Subcutaneous abdominal adipose tissue (tissue), 5 donors: ENCODE measurements at regions not wholly inside any gene's neighbourhood (a gene's known extent, or its start where the extent isn't known, plus 50 kb on each side); places are given as distances from the start of the nearest gene placed in this dataset.

Source experiments
- H3K27ac ChIP-seq: one replicate; pipeline ENCODE4 v1.7.0; 2013; ENCODE audit warnings: low read depth, mild to moderate bottlenecking, inconsistent platforms, low read length, moderate library complexity
- H3K27me3 ChIP-seq, 5 donors: one replicate each; pipeline ENCODE4 v1.7.0; 2013; ENCODE audit warnings: low read length in 5 of 5, inconsistent platforms in 1 of 5; ENCODE audit not compliant: control insufficient read depth in 5 of 5, insufficient read depth in 4 of 5
- H3K36me3 ChIP-seq, 5 donors: one replicate each; pipeline ENCODE4 v1.7.0; 2013; ENCODE audit warnings: low read length in 5 of 5; ENCODE audit not compliant: control insufficient read depth in 5 of 5, insufficient read depth in 5 of 5
- H3K4me1 ChIP-seq, 5 donors: one replicate each; pipeline ENCODE4 v1.7.0; 2013; ENCODE audit warnings: low read length in 5 of 5, mild to moderate bottlenecking in 3 of 5, moderate library complexity in 1 of 5; ENCODE audit not compliant: control insufficient read depth in 5 of 5, insufficient read depth in 5 of 5
- H3K4me3 ChIP-seq, 5 donors: one replicate each; pipeline ENCODE4 v1.7.0; 2013; ENCODE audit warnings: low read length in 5 of 5, low read depth in 1 of 5
- H3K9ac ChIP-seq, 5 donors: one replicate each; pipeline ENCODE4 v1.7.0; 2013; ENCODE audit warnings: low read length in 5 of 5, mild to moderate bottlenecking in 4 of 5, moderate library complexity in 3 of 5
- H3K9me3 ChIP-seq, 5 donors: one replicate each; pipeline ENCODE4 v1.7.0; 2013; ENCODE audit warnings: low read length in 5 of 5; ENCODE audit not compliant: control insufficient read depth in 5 of 5
- donor health status: healthy.
- donor health status: healthy.
- donor health status: healthy.
- donor health status: healthy.
- donor health status: healthy.

DNA sequence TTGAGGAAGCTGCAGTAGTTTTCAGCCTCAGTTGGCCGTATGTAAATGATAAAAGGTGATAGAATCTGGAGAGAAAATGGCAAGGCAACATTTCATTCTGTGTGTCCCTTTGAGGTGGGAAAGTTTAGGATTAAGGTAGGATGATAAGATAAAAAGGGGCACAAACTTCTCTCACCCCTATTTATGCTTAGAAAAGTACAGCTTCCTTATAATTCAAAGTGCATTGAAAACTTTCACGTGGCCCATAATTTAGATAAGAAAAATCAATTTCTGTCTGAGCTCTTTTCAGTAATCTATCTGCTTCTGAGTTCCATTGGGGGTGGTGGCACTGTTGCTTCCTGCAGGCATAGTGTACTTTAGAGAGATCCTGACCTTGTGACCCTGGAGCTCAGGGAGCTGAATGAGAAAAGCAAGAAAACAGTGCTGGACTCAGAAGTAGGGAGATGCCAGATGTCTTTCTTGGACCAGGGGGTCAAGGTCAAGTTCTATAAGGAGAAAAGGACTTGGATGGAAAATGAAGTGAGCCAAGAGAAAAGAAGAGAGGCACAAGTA is 187.3 kb downstream of the NDFIP2 start:
- H3K9me3 ChIP-seq = no peaks in the 10 kb centered on the region
- no peak overlapping the region for H3K27ac ChIP-seq
- no peak overlapping the region for H3K4me3 ChIP-seq
- H3K36me3 ChIP-seq = no peaks in the 10 kb centered on the region
- H3K27me3 ChIP-seq = no peaks in the 10 kb centered on the region
- no peak overlapping the region for H3K9ac ChIP-seq
- peaks cover 0 to 11% (median 4%) of the 10 kb centered on the region in 5 donors for H3K4me1 ChIP-seq

DNA sequence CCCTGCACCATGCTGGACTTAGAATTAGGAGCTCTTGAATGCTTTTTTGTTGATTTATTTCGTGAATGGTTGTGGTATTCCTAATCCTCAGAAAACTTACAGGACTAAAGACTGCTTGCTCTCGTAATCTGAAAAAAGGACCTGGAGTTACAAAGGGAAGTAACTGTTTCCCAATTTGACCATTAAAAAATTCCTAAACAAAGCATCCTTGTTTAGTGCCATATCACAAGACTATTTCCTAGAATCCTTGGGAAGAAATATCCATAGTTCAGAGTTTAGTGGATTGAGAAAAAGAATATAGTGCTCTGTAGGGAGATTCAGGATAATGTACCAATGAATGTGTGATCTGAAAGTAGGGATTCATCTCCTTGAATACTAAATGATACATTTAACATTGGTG is 186.8 kb downstream of the NDFIP2 start:
- H3K27ac ChIP-seq = no peak overlapping the region
- H3K9ac ChIP-seq = no peak overlapping the region
- no peaks in the 10 kb centered on the region for H3K9me3 ChIP-seq
- H3K4me1 ChIP-seq = peaks cover 0 to 6% (median 0%) of the 10 kb centered on the region in 5 donors
- H3K27me3 ChIP-seq = no peaks in the 10 kb centered on the region
- no peaks in the 10 kb centered on the region for H3K36me3 ChIP-seq
- no peak overlapping the region for H3K4me3 ChIP-seq

DNA sequence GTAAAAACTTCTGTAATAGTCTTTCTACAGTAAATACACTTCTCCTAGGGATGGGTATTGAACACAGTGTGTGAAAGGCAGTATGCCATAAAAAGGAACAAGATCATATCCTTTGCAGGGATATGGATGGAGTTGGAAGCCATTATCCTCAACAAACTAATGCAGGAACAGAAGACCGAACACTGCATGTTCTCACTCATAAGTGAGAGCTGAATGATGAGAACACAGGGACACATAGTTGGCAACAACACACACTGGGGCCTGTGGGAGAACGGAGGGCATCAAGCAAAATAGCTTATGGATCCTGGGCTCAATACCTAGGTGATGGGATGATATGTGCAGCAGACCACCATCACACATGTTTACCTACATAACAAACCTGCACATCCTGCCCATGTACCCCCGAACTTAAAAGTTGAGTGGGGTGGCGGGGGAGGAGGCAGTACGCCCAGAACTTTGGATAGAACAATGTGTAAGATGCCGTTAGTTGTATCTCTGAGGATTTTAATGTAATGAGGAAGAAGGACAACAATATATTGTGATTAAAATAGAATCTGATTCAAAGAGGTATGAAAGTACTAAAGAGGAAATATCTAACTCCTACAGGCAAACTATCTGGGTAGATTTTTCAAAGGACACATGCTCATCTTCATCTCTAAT is 183.2 kb downstream of the NDFIP2 start:
- H3K27ac ChIP-seq = no peak overlapping the region
- H3K9ac ChIP-seq = no peak overlapping the region
- H3K4me3 ChIP-seq = no peak overlapping the region
- H3K4me1 ChIP-seq = peaks cover 0 to 5% (median 0%) of the 10 kb centered on the region in 5 donors
- H3K36me3 ChIP-seq = no peaks in the 10 kb centered on the region
- H3K9me3 ChIP-seq = no peaks in the 10 kb centered on the region
- H3K27me3 ChIP-seq = no peaks in the 10 kb centered on the region

DNA sequence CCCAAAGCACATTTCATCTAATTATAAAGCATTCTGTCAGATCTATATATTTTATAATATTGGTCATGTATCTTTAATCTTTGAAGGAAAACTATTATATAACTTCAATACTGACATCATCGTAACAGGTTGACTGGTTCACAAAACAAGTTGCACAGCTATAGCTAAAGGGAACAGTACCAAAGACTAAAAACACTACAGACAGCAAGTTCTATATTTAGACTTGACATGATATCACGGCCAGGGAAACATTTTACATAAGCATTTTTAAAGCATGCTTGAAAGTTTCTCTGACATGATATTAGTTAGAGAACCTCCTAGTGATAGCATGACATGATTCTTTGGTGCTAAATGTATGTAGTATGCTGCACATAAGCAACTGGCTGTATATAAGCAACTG is 182.5 kb downstream of the NDFIP2 start:
- Histone ChIP-seq H3K36me3 (no peaks in the 10 kb centered on the region), H3K9ac (no peak overlapping the region), H3K27me3 (no peaks in the 10 kb centered on the region), H3K27ac (no peak overlapping the region), H3K9me3 (no peaks in the 10 kb centered on the region), H3K4me3 (no peak overlapping the region), H3K4me1 (peaks cover 0 to 11% (median 6%) of the 10 kb centered on the region in 5 donors)

DNA sequence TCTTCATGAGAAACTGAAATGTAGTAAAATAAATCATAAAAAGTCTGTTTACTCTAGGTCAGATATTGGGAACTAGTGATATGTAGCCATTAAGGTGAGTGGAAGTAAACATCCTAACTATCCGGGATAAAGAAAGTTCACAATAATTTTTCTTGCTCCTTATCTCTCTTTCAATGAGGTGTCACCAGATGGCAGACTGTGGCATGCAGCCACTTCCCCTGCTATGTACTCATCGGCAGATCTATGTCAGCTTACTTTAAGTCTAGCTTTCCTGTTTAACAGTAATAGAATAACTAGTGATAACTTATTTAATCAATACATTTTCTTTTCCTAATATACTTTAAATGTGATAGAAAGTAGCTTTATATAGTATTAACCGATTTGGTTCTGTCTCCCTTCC is 181.9 kb downstream of the NDFIP2 start:
- Histone ChIP-seq H3K4me3 (no peak overlapping the region), H3K9me3 (no peaks in the 10 kb centered on the region), H3K4me1 (peaks cover 0 to 13% (median 8%) of the 10 kb centered on the region in 5 donors), H3K27ac (no peak overlapping the region), H3K9ac (no peak overlapping the region), H3K36me3 (no peaks in the 10 kb centered on the region), H3K27me3 (no peaks in the 10 kb centered on the region)

DNA sequence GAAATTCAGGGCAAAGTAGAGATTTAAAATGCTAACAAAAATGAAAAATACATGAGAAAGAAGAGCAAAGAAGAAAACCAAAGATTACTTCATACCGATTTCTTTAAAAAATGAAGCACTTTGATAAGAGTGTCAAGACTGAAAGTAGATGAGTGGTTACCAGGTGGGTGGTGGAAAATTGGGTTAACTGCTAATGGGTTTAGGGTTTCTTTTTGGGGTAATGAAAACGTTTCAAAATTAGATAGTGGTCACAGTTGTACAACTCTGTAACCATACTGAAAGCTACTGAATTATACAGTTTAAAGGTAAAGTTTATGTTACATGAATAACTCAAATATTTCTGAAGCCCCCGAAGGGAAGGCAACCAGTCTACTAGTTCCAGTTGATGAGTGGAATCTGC is 179.4 kb downstream of the NDFIP2 start:
- no peaks in the 10 kb centered on the region for H3K27me3 ChIP-seq
- no peaks in the 10 kb centered on the region for H3K9me3 ChIP-seq
- H3K36me3 ChIP-seq = no peaks in the 10 kb centered on the region
- H3K4me3 ChIP-seq = no peak overlapping the region
- H3K27ac ChIP-seq = no peak overlapping the region
- peaks cover 0 to 13% (median 8%) of the 10 kb centered on the region in 5 donors for H3K4me1 ChIP-seq
- no peak overlapping the region for H3K9ac ChIP-seq

DNA sequence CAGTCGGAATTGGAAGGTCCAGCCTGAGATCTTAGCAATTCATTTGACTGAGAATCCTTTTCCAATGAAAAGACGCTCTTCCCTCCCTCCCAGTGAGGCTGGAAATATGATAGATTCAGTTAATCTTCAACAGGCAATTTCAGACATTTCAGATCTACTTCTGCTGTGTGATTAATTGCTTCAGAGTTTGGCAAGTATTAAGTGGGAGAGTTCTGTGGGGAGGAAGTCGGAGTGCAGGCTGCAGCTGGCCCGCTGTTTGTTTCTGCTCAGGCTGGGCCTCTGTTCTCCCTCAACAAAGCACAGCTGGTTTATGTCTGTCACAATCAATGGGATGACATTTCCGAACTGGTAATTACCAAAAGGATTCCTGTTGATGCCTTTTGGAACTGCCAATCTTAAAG is 178.2 kb downstream of the NDFIP2 start:
- Histone ChIP-seq H3K9me3 (no peaks in the 10 kb centered on the region), H3K4me3 (peak overlapping the region in 1 of 5 donors; percentile 28), H3K36me3 (no peaks in the 10 kb centered on the region), H3K4me1 (peaks cover 0 to 13% (median 8%) of the 10 kb centered on the region in 5 donors), H3K27ac (no peak overlapping the region), H3K9ac (peak overlapping the region in 1 of 5 donors; percentile 20), H3K27me3 (no peaks in the 10 kb centered on the region)

DNA sequence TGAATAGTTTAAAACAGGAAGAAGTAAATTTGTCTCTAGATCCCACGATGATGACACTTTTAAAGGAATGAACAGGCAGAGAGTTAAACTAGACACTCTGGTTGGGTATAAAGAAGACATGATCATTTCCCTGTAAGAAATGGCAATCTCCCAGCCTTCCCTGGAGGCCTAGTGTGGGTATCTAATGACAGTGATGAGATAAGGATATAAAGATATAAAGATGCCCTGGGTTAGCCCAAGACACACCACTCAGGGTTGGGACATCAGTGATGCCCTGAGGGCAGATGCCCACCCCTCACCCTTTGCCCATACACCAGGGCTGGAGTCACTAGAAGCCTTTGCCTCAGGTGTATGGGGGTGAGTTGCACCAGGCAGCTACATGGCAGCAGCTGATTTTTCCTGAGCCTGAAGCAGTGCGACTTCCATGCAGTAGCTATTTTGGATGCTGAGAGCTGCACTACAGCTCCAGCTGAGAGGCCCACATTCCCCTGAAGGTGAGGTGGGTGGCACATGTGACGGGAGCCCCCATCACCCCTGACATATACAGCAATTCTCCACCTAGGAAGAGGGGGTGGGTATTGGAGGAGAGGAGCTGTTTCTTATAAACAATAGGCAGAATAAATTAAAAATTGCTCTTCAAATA is 177.5 kb downstream of the NDFIP2 start:
- H3K4me3 ChIP-seq = no peak overlapping the region
- H3K4me1 ChIP-seq = peaks cover 0 to 13% (median 8%) of the 10 kb centered on the region in 5 donors
- no peaks in the 10 kb centered on the region for H3K27me3 ChIP-seq
- no peaks in the 10 kb centered on the region for H3K36me3 ChIP-seq
- H3K9ac ChIP-seq = no peak overlapping the region
- H3K27ac ChIP-seq = no peak overlapping the region
- H3K9me3 ChIP-seq = no peaks in the 10 kb centered on the region

DNA sequence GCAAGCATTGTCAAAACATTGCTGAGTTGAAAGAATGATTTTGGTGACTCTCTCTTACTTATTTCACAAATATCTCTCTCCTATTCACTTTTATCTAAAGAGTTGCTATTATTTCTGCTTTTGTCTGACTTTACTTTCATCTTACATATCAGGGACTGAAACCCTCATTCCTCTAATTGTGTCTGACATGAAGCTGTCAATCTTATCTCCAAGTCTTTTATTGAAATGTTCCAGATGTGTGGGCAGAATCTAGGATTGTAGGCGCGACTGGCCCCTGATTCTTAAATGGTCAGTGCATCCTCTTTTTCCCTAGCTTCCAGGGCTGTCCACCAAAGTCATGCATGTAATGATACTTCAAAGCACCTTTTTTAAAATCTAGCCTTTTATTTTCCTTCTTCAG is 174.6 kb downstream of the NDFIP2 start:
- no peak overlapping the region for H3K4me3 ChIP-seq
- H3K36me3 ChIP-seq = no peaks in the 10 kb centered on the region
- H3K9me3 ChIP-seq = no peaks in the 10 kb centered on the region
- H3K27me3 ChIP-seq = no peaks in the 10 kb centered on the region
- no peak overlapping the region for H3K27ac ChIP-seq
- H3K4me1 ChIP-seq = peaks cover 0 to 13% (median 8%) of the 10 kb centered on the region in 5 donors
- no peak overlapping the region for H3K9ac ChIP-seq

DNA sequence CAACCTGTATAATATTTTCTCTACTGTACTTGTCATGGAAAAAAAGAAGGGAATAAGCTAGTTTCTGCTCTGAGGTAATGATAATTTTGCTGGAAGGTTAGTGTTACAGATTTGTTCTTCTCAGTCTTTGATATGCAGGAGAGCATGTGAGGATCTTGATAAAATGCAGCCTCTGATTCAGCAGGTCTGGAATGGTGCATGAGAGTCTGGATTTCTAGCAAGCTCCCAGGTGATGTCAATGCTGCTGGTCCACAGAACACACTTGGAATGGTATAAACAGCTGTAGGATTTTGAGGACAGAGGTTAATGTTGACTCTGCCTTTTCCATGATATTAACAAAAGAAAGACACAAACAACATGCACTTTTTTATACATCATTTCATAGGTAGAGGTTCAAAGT is 173.6 kb downstream of the NDFIP2 start:
- Histone ChIP-seq H3K27me3 (no peaks in the 10 kb centered on the region), H3K36me3 (no peaks in the 10 kb centered on the region), H3K27ac (no peak overlapping the region)

More for the DNA sequence above, 173.6 kb downstream of the NDFIP2 start:
- Histone ChIP-seq H3K9ac (no peak overlapping the region), H3K4me1 (peaks cover 0 to 13% (median 8%) of the 10 kb centered on the region in 5 donors), H3K9me3 (no peaks in the 10 kb centered on the region), H3K4me3 (no peak overlapping the region)
